CD14-positive monocyte (primary cell): ENCODE measurements at regions not wholly inside any gene's neighbourhood (a gene's known extent, or its start where the extent isn't known, plus 50 kb on each side); places are given as distances from the start of the nearest gene placed in this dataset.

ENCODE experiments used
- DNase-seq, 3 donors: peaks; one replicate each; pipeline ENCODE4 v3.0.0-alpha.2; 2011 to 2022
- H2AFZ ChIP-seq: 2 replicates; pipeline ENCODE4 v1.6.0; 2012; ENCODE audit warnings: mild to moderate bottlenecking, low read depth, low read length, inconsistent platforms; ENCODE audit not compliant: insufficient read depth, poor library complexity, severe bottlenecking
- H3K27ac ChIP-seq, 2 donors: 1 replicate in 1 of 2; 2 replicates in 1 of 2; pipeline ENCODE4 v1.5.1; 2012 to 2013; ENCODE audit warnings: low read length in 2 of 2, control low read depth in 1 of 2, inconsistent platforms in 1 of 2, low read depth in 1 of 2, mild to moderate bottlenecking in 1 of 2
- H3K27me3 ChIP-seq, 2 donors: one replicate each; pipeline versions ENCODE4 v1.6.0 to v1.6.1; 2011 to 2013; ENCODE audit warnings: low read length in 2 of 2; ENCODE audit not compliant: control insufficient read depth in 2 of 2, insufficient read depth in 2 of 2
- H3K36me3 ChIP-seq, 2 donors: replicated peaks in 1 of 2; 1 replicate in 1 of 2; 2 replicates in 1 of 2; pipeline versions ENCODE4 v1.5.1 to v1.6.1; 2012 to 2013; ENCODE audit warnings: low read length in 2 of 2, control low read depth in 1 of 2, inconsistent platforms in 1 of 2, mild to moderate bottlenecking in 1 of 2; ENCODE audit not compliant: insufficient read depth in 2 of 2, control insufficient read depth in 1 of 2
- H3K4me1 ChIP-seq, 2 donors: 1 replicate in 1 of 2; 2 replicates in 1 of 2; pipeline versions ENCODE4 v1.5.1 to v1.6.1; 2012 to 2013; ENCODE audit warnings: low read length in 2 of 2, control low read depth in 1 of 2, inconsistent platforms in 1 of 2, mild to moderate bottlenecking in 1 of 2, moderate library complexity in 1 of 2; ENCODE audit not compliant: insufficient read depth in 2 of 2, control insufficient read depth in 1 of 2
- H3K4me2 ChIP-seq: replicated peaks from 2 replicates; pipeline ENCODE3; 2012; ENCODE audit warnings: low read length, moderate library complexity, mild to moderate bottlenecking; ENCODE audit not compliant: poor library complexity, severe bottlenecking; ENCODE audit errors: extremely low read depth
- H3K4me3 ChIP-seq, 3 experiments: fragments of 200-600 bp in 1 of 3; sonication (generic) in 1 of 3; replicated peaks in 1 of 3; 1 replicate in 2 of 3; 2 replicates in 1 of 3; pipeline ENCODE4 v1.5.1; 2011 to 2013; ENCODE audit warnings: low read length in 3 of 3, mild to moderate bottlenecking in 3 of 3, control low read depth in 2 of 3, low read depth in 2 of 3, inconsistent platforms in 1 of 3, moderate library complexity in 1 of 3
- H3K79me2 ChIP-seq: 2 replicates; pipeline ENCODE4 v1.6.0; 2012; ENCODE audit warnings: mild to moderate bottlenecking, control low read depth, inconsistent platforms, low read length, moderate library complexity; ENCODE audit not compliant: insufficient read depth
- H3K9ac ChIP-seq: 2 replicates; pipeline ENCODE4 v1.6.0; 2017; ENCODE audit warnings: low read length, mild to moderate bottlenecking; ENCODE audit not compliant: insufficient read depth, poor library complexity, severe bottlenecking
- H3K9me3 ChIP-seq, 2 donors: replicated peaks in 1 of 2; 1 replicate in 1 of 2; 2 replicates in 1 of 2; pipeline versions ENCODE4 v1.5.1 to v1.6.1; 2012 to 2013; ENCODE audit warnings: low read length in 2 of 2, control low read depth in 1 of 2; ENCODE audit not compliant: control insufficient read depth in 1 of 2, insufficient read depth in 1 of 2
- H4K20me1 ChIP-seq: 2 replicates; pipeline ENCODE4 v1.6.0; 2012; ENCODE audit warnings: mild to moderate bottlenecking, low read length, control low read depth, moderate library complexity; ENCODE audit not compliant: insufficient read depth
- H3K27ac Mint-ChIP-seq, 7 donors: one replicate each; pipeline ENCODE4 v1.8.0; 2020; ENCODE audit warnings: mild to moderate bottlenecking in 7 of 7, mixed read lengths in 7 of 7, moderate library complexity in 6 of 7, inconsistent platforms in 2 of 7
- H3K27me3 Mint-ChIP-seq, 3 donors: one replicate each; pipeline ENCODE4 v1.8.0; 2021 to 2022; ENCODE audit warnings: low read depth in 3 of 3, mild to moderate bottlenecking in 3 of 3, mixed read lengths in 3 of 3, moderate library complexity in 3 of 3, inconsistent platforms in 1 of 3
- H3K36me3 Mint-ChIP-seq, 2 donors: one replicate each; pipeline ENCODE4 v1.8.0; 2020; ENCODE audit warnings: mixed read lengths in 2 of 2, inconsistent platforms in 1 of 2, mild to moderate bottlenecking in 1 of 2
- H3K4me1 Mint-ChIP-seq: one replicate; pipeline ENCODE4 v1.8.0; 2020; ENCODE audit warnings: mild to moderate bottlenecking, mixed read lengths
- H3K4me3 Mint-ChIP-seq, 2 donors: one replicate each; pipeline ENCODE4 v1.8.0; 2020; ENCODE audit warnings: mild to moderate bottlenecking in 2 of 2, mixed read lengths in 2 of 2, moderate library complexity in 1 of 2
- H3K9me3 Mint-ChIP-seq, 7 donors: one replicate each; pipeline ENCODE4 v1.8.0; 2020 to 2022; ENCODE audit warnings: mixed read lengths in 7 of 7, mild to moderate bottlenecking in 6 of 7, moderate library complexity in 6 of 7, inconsistent platforms in 2 of 7
- CTCF ChIP-seq: fragments of 200-600 bp; IDR thresholded peaks from one replicate; pipeline ENCODE4 v1.8.0; 2022; ENCODE audit warnings: antibody characterized with exemption, mild to moderate bottlenecking
- WGBS: methylation state at CpG from one replicate; pipeline ENCODE4 v1.1.5; 2013; ENCODE audit warnings: missing lambda C conversion rate; ENCODE audit not compliant: insufficient coverage; 5-methylcytosine and 5-hydroxymethylcytosine counted together
- intact Hi-C, 2 donors: fragments of 100-400 bp; cut with micrococcal nuclease; formaldehyde crosslinking; loops; one replicate each; pipeline versions ENCODE4 v1.15.0 to v1.15.1; 2023

DNA sequence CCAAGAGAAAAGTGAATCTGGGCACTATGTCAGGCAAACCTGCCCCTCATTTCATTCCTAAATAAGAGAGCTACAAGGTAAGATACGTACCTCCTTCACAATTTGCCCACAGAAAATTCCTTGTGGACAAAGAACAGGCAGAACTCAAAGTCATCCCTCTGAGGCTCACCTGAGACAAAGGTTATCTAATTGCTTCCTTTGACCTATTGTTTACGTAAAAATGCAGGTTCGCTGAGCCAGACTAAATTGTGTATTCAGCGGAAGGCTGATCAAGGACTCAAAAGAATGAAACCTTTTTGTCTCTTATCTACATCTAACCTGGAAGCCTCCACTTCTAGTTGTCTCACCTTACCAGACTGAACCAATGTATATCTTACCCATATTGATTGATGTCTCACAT lies 213.3 kb downstream of the POSTN start:
- no peak for DNase-seq
- TF ChIP-seq CTCF = no peak
- H3K4me1 ChIP-seq = no peaks in the 10 kb centered on the region
- H3K9me3 ChIP-seq = peaks cover 0 to 3% of the 10 kb centered on the region in 2 donors
- no peak overlapping the region for H3K27ac Mint-ChIP-seq
- H3K27me3 ChIP-seq = no peaks in the 10 kb centered on the region
- H4K20me1 ChIP-seq = no peaks in the 10 kb centered on the region
- no peaks in the 10 kb centered on the region for H3K79me2 ChIP-seq
- H3K27me3 Mint-ChIP-seq = no peaks in the 10 kb centered on the region
- intact Hi-C loops = no loop called here
- no peak overlapping the region for H3K27ac ChIP-seq
- no peak overlapping the region for H3K4me3 ChIP-seq
- peaks cover 0 to 12% (median 6%) of the 10 kb centered on the region in 7 donors for H3K9me3 Mint-ChIP-seq
- no peaks in the 10 kb centered on the region for H3K36me3 ChIP-seq
- H3K36me3 Mint-ChIP-seq = no peaks in the 10 kb centered on the region
- WGBS = 86% methylated on average over 4 of the region's 4 CpGs
- H2AFZ ChIP-seq = no peak overlapping the region
- H3K4me3 Mint-ChIP-seq = no peak overlapping the region
- H3K4me2 ChIP-seq = no peak overlapping the region
- no peaks in the 10 kb centered on the region for H3K4me1 Mint-ChIP-seq
- H3K9ac ChIP-seq = no peak overlapping the region

DNA sequence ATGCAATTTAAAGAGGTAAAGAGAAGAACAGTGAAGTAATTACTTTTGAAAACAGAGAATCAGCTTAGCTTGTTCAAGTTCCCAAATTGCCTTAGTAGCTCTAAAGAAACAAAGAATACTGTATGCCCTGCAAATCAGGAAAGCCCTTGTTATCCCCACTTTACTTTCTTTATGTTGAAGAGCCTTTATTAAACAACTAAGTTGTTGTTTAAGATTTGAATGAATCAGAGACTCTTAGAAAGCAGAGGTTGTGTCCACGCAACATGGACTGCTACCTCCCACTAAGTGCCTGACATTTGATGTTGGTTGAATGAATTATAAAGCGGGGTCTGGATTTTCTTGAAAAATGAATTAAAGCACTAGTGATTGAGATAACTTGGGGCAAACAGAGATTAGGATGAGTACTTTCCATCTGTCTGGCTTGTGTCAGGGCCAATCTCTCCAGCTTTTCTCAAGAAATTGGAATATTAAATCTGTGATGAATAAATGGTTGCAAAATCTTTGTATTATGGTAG lies 214.7 kb downstream of the POSTN start:
- H4K20me1 ChIP-seq = no peaks in the 10 kb centered on the region
- intact Hi-C loops = no loop called here
- H3K4me3 Mint-ChIP-seq = no peak overlapping the region
- H3K9me3 Mint-ChIP-seq = peaks cover 0 to 10% (median 5%) of the 10 kb centered on the region in 7 donors
- no peak overlapping the region for H3K4me3 ChIP-seq
- no peak overlapping the region for H3K27ac Mint-ChIP-seq
- no peak overlapping the region for H3K9ac ChIP-seq
- no peak for TF ChIP-seq CTCF
- no peak overlapping the region for H3K27ac ChIP-seq
- no peaks in the 10 kb centered on the region for H3K36me3 ChIP-seq
- H3K4me2 ChIP-seq = no peak overlapping the region
- DNase-seq = no peak
- H3K36me3 Mint-ChIP-seq = no peaks in the 10 kb centered on the region
- H3K27me3 ChIP-seq = no peaks in the 10 kb centered on the region
- no peak overlapping the region for H2AFZ ChIP-seq
- no peaks in the 10 kb centered on the region for H3K4me1 Mint-ChIP-seq
- no peaks in the 10 kb centered on the region for H3K27me3 Mint-ChIP-seq
- H3K4me1 ChIP-seq = no peaks in the 10 kb centered on the region
- H3K79me2 ChIP-seq = no peaks in the 10 kb centered on the region
- H3K9me3 ChIP-seq = peaks cover 3 to 5% of the 10 kb centered on the region in 2 donors
- 100% methylated on average over 1 of the region's 2 CpGs for WGBS
